Activated B cell treated with CpG ODN at 0.5 μM for 24 hours (primary cell): ENCODE measurements at regions not wholly inside any gene's neighbourhood (a gene's known extent, or its start where the extent isn't known, plus 50 kb on each side); places are given as distances from the start of the nearest gene placed in this dataset.
"Not testable (repeated sequence)": the region's sequence is repeated elsewhere in the genome, so short reads cannot be mapped to it uniquely, and the experiment has no call there.

Experiments
- ATAC-seq: fragments of 200-7000 bp; cut with Tn5 transposase; one replicate; pipeline ENCODE4 v1.10.0; 2021; ENCODE audit warnings: low read depth, mild to moderate bottlenecking, moderate library complexity
- CTCF ChIA-PET: fragments of 350-600 bp; sonication (Branson Sonifier 250); formaldehyde crosslinking; loops from one replicate; lab custom pipeline; 2021; ENCODE audit warnings: antibody characterized with exemption; lab: Charles Lee
- POLR2A ChIA-PET: fragments of 350-600 bp; sonication (Branson Sonifier 250); formaldehyde crosslinking; loops from one replicate; lab custom pipeline; 2021; ENCODE audit warnings: antibody characterized with exemption; lab: Charles Lee
- DNase-seq: peaks from one replicate; pipeline ENCODE4 v3.0.0; 2022
- H3K27ac Mint-ChIP-seq: one replicate; pipeline ENCODE4 v1.8.0; 2020; ENCODE audit warnings: mixed read lengths
- H3K27me3 Mint-ChIP-seq: one replicate; pipeline ENCODE4 v1.8.0; 2021; ENCODE audit warnings: mixed read lengths
- H3K36me3 Mint-ChIP-seq: one replicate; pipeline ENCODE4 v1.8.0; 2021; ENCODE audit warnings: low read depth, mixed read lengths
- H3K4me1 Mint-ChIP-seq: one replicate; pipeline ENCODE4 v1.8.0; 2021; ENCODE audit warnings: mixed read lengths
- H3K4me3 Mint-ChIP-seq: one replicate; pipeline ENCODE4 v1.8.0; 2020; ENCODE audit warnings: mild to moderate bottlenecking, mixed read lengths
- H3K9me3 Mint-ChIP-seq: one replicate; pipeline ENCODE4 v1.8.0; 2020; ENCODE audit warnings: mixed read lengths
- intact Hi-C: fragments of 100-400 bp; cut with micrococcal nuclease; formaldehyde crosslinking; loops from one replicate; pipeline ENCODE4 v1.15.1; 2024
- TF ChIP-seq, protein P1 (sequence below): fragments of 200-600 bp; IDR thresholded peaks from one replicate; pipeline ENCODE4 v1.8.0; 2022; ENCODE audit warnings: antibody characterized with exemption, mild to moderate bottlenecking

DNA sequence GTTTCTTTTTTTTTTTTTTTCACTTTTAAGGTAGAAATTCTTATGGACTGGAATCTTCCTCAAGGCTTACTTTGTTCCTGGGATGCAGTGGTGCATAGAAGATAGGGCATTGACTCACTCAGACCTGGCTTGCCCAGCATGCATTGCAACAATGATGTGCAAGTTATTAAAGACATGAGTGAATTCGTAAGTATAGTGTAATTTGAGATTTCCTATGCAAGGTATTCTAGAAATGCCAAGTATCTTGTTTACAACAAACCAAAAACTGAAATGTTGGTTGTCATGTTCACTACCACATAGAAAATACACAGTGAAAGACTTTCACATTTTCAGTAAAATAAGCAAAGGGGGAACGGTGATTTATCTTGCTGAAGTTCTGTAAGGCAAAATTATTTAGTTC lies 56.5 kb upstream of the FNDC3B start:
- TF ChIP-seq, protein P1, sequence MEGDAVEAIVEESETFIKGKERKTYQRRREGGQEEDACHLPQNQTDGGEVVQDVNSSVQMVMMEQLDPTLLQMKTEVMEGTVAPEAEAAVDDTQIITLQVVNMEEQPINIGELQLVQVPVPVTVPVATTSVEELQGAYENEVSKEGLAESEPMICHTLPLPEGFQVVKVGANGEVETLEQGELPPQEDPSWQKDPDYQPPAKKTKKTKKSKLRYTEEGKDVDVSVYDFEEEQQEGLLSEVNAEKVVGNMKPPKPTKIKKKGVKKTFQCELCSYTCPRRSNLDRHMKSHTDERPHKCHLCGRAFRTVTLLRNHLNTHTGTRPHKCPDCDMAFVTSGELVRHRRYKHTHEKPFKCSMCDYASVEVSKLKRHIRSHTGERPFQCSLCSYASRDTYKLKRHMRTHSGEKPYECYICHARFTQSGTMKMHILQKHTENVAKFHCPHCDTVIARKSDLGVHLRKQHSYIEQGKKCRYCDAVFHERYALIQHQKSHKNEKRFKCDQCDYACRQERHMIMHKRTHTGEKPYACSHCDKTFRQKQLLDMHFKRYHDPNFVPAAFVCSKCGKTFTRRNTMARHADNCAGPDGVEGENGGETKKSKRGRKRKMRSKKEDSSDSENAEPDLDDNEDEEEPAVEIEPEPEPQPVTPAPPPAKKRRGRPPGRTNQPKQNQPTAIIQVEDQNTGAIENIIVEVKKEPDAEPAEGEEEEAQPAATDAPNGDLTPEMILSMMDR = no peak
- intact Hi-C loops = no loop called here
- no peaks in the 10 kb centered on the region for H3K9me3 Mint-ChIP-seq
- ChIA-PET CTCF (no interaction called here), POLR2A (no interaction called here)
- no peak overlapping the region for H3K27ac Mint-ChIP-seq
- H3K4me1 Mint-ChIP-seq = no peaks in the 10 kb centered on the region
- H3K27me3 Mint-ChIP-seq = peaks cover 9% of the 10 kb centered on the region
- no peaks in the 10 kb centered on the region for H3K36me3 Mint-ChIP-seq
- DNase-seq (no peak), ATAC-seq (no peak)
- no peak overlapping the region for H3K4me3 Mint-ChIP-seq

DNA sequence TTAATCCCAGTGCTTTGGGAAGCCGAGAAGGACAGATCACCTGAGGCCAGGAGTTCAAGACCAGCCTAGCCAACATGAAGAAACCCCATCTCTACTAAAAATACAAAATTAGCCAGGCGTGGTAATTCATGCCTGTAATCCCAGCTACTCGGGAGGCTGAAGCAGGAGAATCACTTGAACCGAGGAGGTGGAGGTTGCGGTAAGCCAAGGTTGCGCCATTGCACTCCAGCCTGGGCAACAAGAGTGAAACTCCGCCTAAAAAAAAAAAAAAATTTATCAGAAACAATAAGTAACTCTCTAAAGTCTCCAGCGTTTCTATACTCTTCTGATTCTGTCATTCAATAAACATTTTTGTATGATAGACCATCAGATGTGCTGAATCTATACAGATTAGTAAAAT lies 55.7 kb upstream of the FNDC3B start:
- H3K4me1 Mint-ChIP-seq, CTCF ChIA-PET, POLR2A ChIA-PET, ATAC-seq, H3K4me3 Mint-ChIP-seq, H3K9me3 Mint-ChIP-seq, H3K36me3 Mint-ChIP-seq, H3K27ac Mint-ChIP-seq, DNase-seq, H3K27me3 Mint-ChIP-seq, intact Hi-C loops: not testable (repeated sequence)

DNA sequence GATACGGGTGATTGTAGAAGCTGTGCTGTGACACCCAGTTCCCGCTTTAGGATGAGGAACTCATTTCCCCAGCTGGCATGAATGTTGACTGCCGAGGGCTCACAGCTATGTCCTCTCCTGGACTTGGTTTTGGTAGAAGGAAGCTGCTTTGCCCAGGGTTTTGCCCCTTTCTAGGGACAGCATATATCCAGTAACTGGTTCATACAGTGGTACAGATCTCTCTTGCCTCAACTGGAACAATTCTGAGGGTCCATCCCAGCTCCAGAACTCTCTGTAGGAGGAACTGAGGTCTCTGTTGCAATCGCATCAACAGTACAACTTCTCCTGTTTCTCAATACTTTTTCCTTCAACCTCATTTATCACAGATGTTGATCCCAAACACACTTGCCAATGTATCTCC lies 54.5 kb upstream of the FNDC3B start:
- Mint-ChIP-seq H3K27ac (no peak overlapping the region), H3K4me3 (no peak overlapping the region), H3K9me3 (no peaks in the 10 kb centered on the region), H3K36me3 (no peaks in the 10 kb centered on the region), H3K4me1 (no peaks in the 10 kb centered on the region), H3K27me3 (peaks cover 9% of the 10 kb centered on the region)
- TF ChIP-seq, protein P1 = no peak
- ChIA-PET CTCF (no interaction called here), POLR2A (no interaction called here)
- ATAC-seq = no peak
- intact Hi-C loops = no loop called here
- no peak for DNase-seq

DNA sequence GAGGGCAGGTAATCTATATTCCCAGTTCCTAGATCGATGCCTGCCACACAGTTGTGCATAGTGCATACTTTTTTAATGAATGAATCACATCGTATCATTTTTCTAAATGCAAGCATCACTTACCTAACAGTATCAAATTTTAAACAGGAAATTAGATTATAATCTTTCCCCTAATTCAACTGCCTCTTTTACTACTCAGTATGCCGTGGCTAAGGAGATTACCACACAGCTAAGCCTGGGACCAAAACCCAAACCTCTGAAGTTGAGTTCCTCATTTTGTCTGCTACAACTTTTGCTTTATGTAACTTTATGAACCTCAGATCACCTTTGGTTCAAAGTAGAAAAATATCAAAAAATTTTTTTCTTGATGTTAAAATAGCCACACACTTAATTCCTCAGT lies 53.2 kb upstream of the FNDC3B start:
- Mint-ChIP-seq H3K27me3 (peaks cover 9% of the 10 kb centered on the region), H3K4me1 (no peaks in the 10 kb centered on the region), H3K4me3 (no peak overlapping the region), H3K36me3 (no peaks in the 10 kb centered on the region), H3K27ac (no peak overlapping the region), H3K9me3 (no peaks in the 10 kb centered on the region)
- ChIA-PET POLR2A (no interaction called here), CTCF (no interaction called here)
- intact Hi-C loops = no loop called here
- DNase-seq = no peak
- no peak for ATAC-seq
- TF ChIP-seq, protein P1 = no peak

DNA sequence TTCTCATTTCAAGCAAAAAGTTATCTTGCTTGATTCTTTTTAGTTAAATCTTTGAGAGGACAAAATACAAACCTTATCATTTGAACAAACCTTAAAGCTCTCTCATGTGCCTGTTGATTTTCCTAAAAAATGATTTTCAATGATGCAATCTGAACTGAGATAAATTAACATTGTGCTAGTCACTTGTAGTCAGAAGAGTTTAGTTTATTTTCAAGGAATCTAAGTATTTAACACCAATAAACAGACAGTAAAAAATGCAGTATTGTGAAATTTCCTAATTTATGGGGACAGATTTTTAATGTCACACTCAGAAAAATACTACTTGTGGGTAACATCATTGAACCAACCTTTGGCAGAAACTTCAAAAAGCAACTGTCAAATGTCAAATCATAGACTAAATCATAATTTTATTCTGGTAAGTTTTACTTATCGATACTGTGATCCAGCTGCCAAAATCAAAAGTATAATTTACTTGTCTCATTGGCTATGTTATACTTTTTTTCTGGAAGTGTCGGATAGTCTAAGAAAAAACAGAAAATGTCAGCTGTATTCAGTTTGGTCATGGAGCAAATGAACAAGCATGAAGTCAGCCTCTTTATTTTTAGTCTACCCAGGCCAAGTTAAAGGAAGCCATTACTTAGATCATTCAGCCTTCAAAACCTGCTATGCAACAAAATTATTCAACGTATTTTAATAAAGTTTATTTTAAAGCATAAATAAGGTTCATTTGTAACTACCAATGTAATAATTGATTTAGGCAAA lies 52.4 kb upstream of the FNDC3B start:
- ATAC-seq = no peak
- Mint-ChIP-seq H3K9me3 (no peaks in the 10 kb centered on the region), H3K4me1 (no peaks in the 10 kb centered on the region), H3K27me3 (peaks cover 9% of the 10 kb centered on the region), H3K4me3 (no peak overlapping the region), H3K27ac (no peak overlapping the region), H3K36me3 (no peaks in the 10 kb centered on the region)
- TF ChIP-seq, protein P1 = no peak
- intact Hi-C loops = no loop called here
- CTCF ChIA-PET = no interaction called here
- POLR2A ChIA-PET = no interaction called here
- DNase-seq = no peak
